Type B pancreatic cell (in vitro differentiated cells): ENCODE measurements at regions not wholly inside any gene's neighbourhood (a gene's known extent, or its start where the extent isn't known, plus 50 kb on each side); places are given as distances from the start of the nearest gene placed in this dataset.

Experiments used
- DNase-seq: peaks from one replicate; pipeline ENCODE4 v3.0.0; 2021; ENCODE audit warnings: mixed read lengths; ENCODE audit not compliant: unreplicated experiment; ENCODE audit errors: extremely low spot score
- H3K27ac Mint-ChIP-seq: 2 replicates; pipeline ENCODE4 v1.8.0; 2021; ENCODE audit warnings: mild to moderate bottlenecking, mixed read lengths
- H3K27me3 Mint-ChIP-seq: 2 replicates; pipeline ENCODE4 v1.8.0; 2021; ENCODE audit warnings: mixed read lengths
- H3K36me3 Mint-ChIP-seq: 2 replicates; pipeline ENCODE4 v1.8.0; 2021; ENCODE audit warnings: mixed read lengths
- H3K4me1 Mint-ChIP-seq: one replicate; pipeline ENCODE4 v1.8.0; 2021; ENCODE audit warnings: mixed read lengths; ENCODE audit not compliant: unreplicated experiment
- H3K4me3 Mint-ChIP-seq: 2 replicates; pipeline ENCODE4 v1.8.0; 2021; ENCODE audit warnings: mild to moderate bottlenecking, mixed read lengths
- H3K9me3 Mint-ChIP-seq: 2 replicates; pipeline ENCODE4 v1.8.0; 2021; ENCODE audit warnings: mixed read lengths
- TF ChIP-seq, protein P1 (sequence below): fragments of 200-600 bp; sonication (generic); conservative IDR thresholded peaks from 2 replicates; pipeline ENCODE4 v1.5.0; 2021; ENCODE audit warnings: antibody characterized with exemption, mild to moderate bottlenecking

DNA sequence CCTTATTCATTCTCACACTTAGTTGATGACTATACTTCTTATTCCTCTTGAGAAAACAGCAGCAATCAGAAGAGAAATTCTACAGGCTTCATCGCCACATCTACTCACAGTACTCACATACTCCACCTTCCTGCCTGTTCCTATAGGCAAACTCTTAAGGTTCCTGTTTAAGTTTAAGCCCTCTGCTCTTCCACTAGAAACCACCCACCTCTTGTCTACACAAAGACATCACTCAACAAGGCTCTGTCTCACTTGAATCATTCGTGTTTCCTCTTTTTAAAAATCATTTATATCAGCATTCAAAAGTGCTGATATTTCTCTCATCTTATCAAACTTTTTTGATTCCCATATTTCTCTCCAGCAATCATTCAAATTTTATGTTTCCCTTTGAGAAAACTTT, 85.5 kb upstream of the ADO start:
- no peaks in the 10 kb centered on the region for H3K9me3 Mint-ChIP-seq
- H3K27ac Mint-ChIP-seq: no peak overlapping the region
- H3K4me3 Mint-ChIP-seq: no peak overlapping the region
- TF ChIP-seq, protein P1, sequence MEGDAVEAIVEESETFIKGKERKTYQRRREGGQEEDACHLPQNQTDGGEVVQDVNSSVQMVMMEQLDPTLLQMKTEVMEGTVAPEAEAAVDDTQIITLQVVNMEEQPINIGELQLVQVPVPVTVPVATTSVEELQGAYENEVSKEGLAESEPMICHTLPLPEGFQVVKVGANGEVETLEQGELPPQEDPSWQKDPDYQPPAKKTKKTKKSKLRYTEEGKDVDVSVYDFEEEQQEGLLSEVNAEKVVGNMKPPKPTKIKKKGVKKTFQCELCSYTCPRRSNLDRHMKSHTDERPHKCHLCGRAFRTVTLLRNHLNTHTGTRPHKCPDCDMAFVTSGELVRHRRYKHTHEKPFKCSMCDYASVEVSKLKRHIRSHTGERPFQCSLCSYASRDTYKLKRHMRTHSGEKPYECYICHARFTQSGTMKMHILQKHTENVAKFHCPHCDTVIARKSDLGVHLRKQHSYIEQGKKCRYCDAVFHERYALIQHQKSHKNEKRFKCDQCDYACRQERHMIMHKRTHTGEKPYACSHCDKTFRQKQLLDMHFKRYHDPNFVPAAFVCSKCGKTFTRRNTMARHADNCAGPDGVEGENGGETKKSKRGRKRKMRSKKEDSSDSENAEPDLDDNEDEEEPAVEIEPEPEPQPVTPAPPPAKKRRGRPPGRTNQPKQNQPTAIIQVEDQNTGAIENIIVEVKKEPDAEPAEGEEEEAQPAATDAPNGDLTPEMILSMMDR: no peak
- H3K27me3 Mint-ChIP-seq: peaks cover 15% of the 10 kb centered on the region
- H3K36me3 Mint-ChIP-seq: no peaks in the 10 kb centered on the region
- no peak for DNase-seq
- H3K4me1 Mint-ChIP-seq: no peaks in the 10 kb centered on the region

DNA sequence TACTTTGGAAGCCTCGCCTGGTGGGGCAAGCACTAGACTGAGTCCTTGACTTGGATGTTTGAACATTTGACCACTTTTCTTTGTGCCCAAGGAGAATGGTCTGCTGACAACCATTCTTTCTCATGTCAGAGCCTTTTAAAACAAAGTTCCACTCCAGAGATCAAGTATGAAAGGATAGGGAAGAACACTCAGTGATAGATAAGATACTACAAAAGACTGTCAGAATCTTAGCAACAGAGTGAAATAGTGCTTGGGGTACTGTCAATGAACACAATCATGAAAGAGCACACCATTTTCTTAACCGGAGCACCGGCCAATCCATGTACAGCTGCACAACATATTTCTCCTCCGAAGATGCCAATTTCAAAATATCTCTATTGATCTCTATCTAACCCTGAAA, 82.8 kb upstream of the ADO start:
- Mint-ChIP-seq H3K9me3 (no peaks in the 10 kb centered on the region), H3K4me3 (no peak overlapping the region), H3K4me1 (no peaks in the 10 kb centered on the region), H3K27ac (no peak overlapping the region), H3K36me3 (no peaks in the 10 kb centered on the region), H3K27me3 (peaks cover 17% of the 10 kb centered on the region)
- TF ChIP-seq, protein P1: no peak
- no peak for DNase-seq

DNA sequence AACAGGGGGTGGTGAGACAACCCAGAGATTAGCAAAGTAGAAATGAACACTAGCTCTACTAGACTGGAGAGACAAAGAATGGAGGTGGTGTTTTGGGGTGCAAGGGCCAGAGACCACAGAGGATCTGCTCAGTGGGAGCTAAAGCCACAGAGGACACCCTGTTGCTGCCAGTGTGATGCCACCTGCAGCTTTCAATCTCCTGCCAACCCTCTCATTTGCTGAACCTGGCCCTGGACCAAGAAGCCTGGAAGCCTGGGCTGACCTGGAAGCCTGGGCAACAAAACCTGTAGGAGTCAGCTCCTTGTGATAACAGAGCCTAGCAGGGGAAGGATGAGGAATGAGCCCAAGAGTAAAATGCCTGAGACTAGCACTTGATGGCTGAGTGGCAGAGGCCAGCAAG, 81.1 kb upstream of the ADO start:
- DNase-seq: no peak
- TF ChIP-seq, protein P1: no peak
- no peaks in the 10 kb centered on the region for H3K36me3 Mint-ChIP-seq

DNA sequence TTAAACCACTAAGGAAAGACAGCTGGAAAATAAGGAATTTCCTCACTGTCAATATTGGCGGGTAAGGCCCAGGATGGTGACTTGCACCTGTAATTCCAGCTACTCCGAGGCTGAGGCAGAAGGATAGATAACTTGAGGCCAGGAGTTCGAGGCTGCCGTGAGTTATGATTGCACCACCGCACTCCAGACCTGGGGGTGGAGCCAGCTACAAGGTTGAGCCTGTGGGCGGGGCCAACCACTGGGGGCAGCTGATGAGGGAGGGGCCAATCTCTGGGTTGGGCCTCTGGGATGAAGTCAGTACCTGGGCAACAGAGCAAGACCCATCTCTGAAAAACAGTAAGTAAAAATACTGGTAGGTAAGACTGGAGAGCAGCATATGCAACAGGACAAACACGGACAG, 80.1 kb upstream of the ADO start:
- no peaks in the 10 kb centered on the region for H3K9me3 Mint-ChIP-seq
- TF ChIP-seq, protein P1: no peak
- peaks cover 19% of the 10 kb centered on the region for H3K27me3 Mint-ChIP-seq
- no peak overlapping the region for H3K4me3 Mint-ChIP-seq
- no peak overlapping the region for H3K27ac Mint-ChIP-seq
- no peaks in the 10 kb centered on the region for H3K36me3 Mint-ChIP-seq
- no peaks in the 10 kb centered on the region for H3K4me1 Mint-ChIP-seq
- no peak for DNase-seq

More for the DNA sequence above, 81.1 kb upstream of the ADO start:
- no peaks in the 10 kb centered on the region for H3K4me1 Mint-ChIP-seq
- H3K9me3 Mint-ChIP-seq: no peaks in the 10 kb centered on the region
- peaks cover 15% of the 10 kb centered on the region for H3K27me3 Mint-ChIP-seq
- H3K4me3 Mint-ChIP-seq: no peak overlapping the region
- H3K27ac Mint-ChIP-seq: no peak overlapping the region

DNA sequence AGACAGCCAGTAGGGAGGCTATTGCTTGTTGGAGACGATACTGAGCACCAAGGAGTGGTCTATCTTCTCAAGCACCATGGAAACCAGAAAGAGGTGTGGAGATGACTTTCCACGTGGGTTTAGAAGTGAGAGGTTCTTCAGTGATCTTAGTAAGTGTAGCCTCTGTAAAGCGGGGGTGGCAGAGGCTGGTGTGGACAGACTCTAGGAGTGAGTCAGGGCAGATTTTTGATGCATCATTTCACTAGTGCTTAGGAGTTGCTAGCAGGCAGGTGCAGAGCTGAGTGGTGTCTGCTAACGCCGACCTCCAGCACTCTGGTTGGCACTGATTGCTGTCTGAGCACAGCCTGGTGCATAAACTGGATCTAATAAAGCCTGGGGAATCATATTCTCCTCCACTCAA, 78.4 kb upstream of the ADO start:
- Mint-ChIP-seq H3K4me3 (no peak overlapping the region), H3K27ac (no peak overlapping the region), H3K36me3 (no peaks in the 10 kb centered on the region), H3K9me3 (no peaks in the 10 kb centered on the region), H3K4me1 (no peaks in the 10 kb centered on the region), H3K27me3 (peaks cover 25% of the 10 kb centered on the region)
- TF ChIP-seq, protein P1: no peak
- DNase-seq: no peak

DNA sequence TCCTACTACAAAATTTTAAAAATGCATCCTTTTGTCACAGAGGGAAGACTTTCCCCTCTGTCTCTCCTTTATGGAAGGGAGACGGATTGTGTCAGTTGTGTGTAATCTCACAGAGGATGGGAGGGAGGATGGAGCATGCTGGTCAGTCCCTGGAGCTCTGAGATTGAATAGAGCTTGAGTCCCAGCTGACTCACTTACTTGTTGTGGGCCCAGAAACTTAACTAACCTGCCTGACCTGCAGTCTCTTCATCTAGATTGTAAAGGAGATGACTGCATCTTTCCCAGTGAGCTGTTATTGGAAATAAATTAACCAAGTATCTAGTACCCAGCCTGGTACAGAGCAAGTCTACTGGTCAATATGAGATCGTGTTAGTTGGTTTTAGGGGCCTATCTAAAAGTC, 77.9 kb upstream of the ADO start:
- TF ChIP-seq, protein P1: no peak
- Mint-ChIP-seq H3K9me3 (no peaks in the 10 kb centered on the region), H3K27ac (no peak overlapping the region), H3K4me3 (no peak overlapping the region), H3K27me3 (peaks cover 29% of the 10 kb centered on the region), H3K4me1 (no peaks in the 10 kb centered on the region), H3K36me3 (no peaks in the 10 kb centered on the region)
- DNase-seq: no peak
